SK-N-SH treated with all-trans-retinoic acid at 6 μM for 48 hours (cell line): ENCODE measurements at regions not wholly inside any gene's neighbourhood (a gene's known extent, or its start where the extent isn't known, plus 50 kb on each side); places are given as distances from the start of the nearest gene placed in this dataset.

Source experiments
- ATAC-seq: fragments of 200-7000 bp; cut with Tn5 transposase; 3 replicates; pipeline ENCODE4 v1.9.1; 2020; ENCODE audit warnings: mild to moderate bottlenecking, moderate library complexity
- ARNTL ChIP-seq: fragments of 450-650 bp; formaldehyde crosslinking; IDR thresholded peaks from 2 replicates; pipeline ENCODE4 v1.5.0; 2020; ENCODE audit warnings: low read depth, mild to moderate bottlenecking, moderate library complexity, borderline replicate concordance
- CSDC2 ChIP-seq: fragments of 250-450 bp; sonication (Bioruptor Pico); IDR thresholded peaks from 2 replicates; pipeline ENCODE4 v1.5.0; 2020; ENCODE audit warnings: mild to moderate bottlenecking, moderate library complexity
- CSRNP3 ChIP-seq: fragments of 250-450 bp; sonication (Bioruptor Pico); IDR thresholded peaks from 2 replicates; pipeline ENCODE4 v1.5.1; 2021; ENCODE audit warnings: mild to moderate bottlenecking, moderate library complexity
- ESRRG ChIP-seq: fragments of 250-450 bp; sonication (Bioruptor Pico); IDR thresholded peaks from 2 replicates; pipeline ENCODE4 v1.6.1; 2021; ENCODE audit warnings: mild to moderate bottlenecking
- GLIS3 ChIP-seq: fragments of 250-450 bp; sonication (Bioruptor Pico); IDR thresholded peaks from 2 replicates; pipeline ENCODE4 v1.5.0; 2020; ENCODE audit warnings: mild to moderate bottlenecking, moderate library complexity
- ISL1 ChIP-seq: fragments of 250-450 bp; sonication (Bioruptor Pico); IDR thresholded peaks from 2 replicates; pipeline ENCODE4 v2.1.2; 2022; ENCODE audit warnings: mild to moderate bottlenecking, moderate library complexity
- OSR1 ChIP-seq: fragments of 250-450 bp; sonication (Bioruptor Pico); IDR thresholded peaks from 2 replicates; pipeline ENCODE4 v1.8.0; 2022; ENCODE audit warnings: moderate library complexity, mild to moderate bottlenecking, inconsistent platforms
- RARB ChIP-seq: fragments of 250-450 bp; sonication (Bioruptor Pico); IDR thresholded peaks from 2 replicates; pipeline ENCODE4 v1.8.0; 2021; ENCODE audit warnings: mild to moderate bottlenecking, moderate library complexity
- SNAI2 ChIP-seq: fragments of 250-450 bp; sonication (Bioruptor Pico); IDR thresholded peaks from 2 replicates; pipeline ENCODE4 v1.5.0; 2020; ENCODE audit warnings: mild to moderate bottlenecking, moderate library complexity
- TCF4 ChIP-seq: fragments of 250-450 bp; sonication (Bioruptor Pico); IDR thresholded peaks from 2 replicates; pipeline ENCODE4 v1.8.0; 2021; ENCODE audit warnings: mild to moderate bottlenecking, moderate library complexity, borderline replicate concordance
- TOX ChIP-seq: fragments of 250-450 bp; sonication (Bioruptor Pico); IDR thresholded peaks from 2 replicates; pipeline ENCODE4 v1.8.0; 2021; ENCODE audit warnings: mild to moderate bottlenecking, moderate library complexity, borderline replicate concordance
- TSHZ2 ChIP-seq: fragments of 250-450 bp; sonication (Bioruptor Pico); IDR thresholded peaks from 2 replicates; pipeline ENCODE4 v1.5.0; 2020; ENCODE audit warnings: mild to moderate bottlenecking, moderate library complexity
- ZC3H10 ChIP-seq: fragments of 250-450 bp; sonication (Bioruptor Pico); IDR thresholded peaks from 2 replicates; pipeline ENCODE4 v1.5.1; 2021; ENCODE audit warnings: mild to moderate bottlenecking, moderate library complexity
- ZFP3 ChIP-seq: fragments of 250-450 bp; sonication (Bioruptor Pico); IDR thresholded peaks from 2 replicates; pipeline ENCODE4 v1.5.0; 2020; ENCODE audit warnings: mild to moderate bottlenecking, moderate library complexity
- ZFP30 ChIP-seq: fragments of 450-650 bp; formaldehyde crosslinking; IDR thresholded peaks from 2 replicates; pipeline ENCODE4 v1.5.0; 2022; ENCODE audit warnings: mild to moderate bottlenecking, moderate library complexity
- ZNF565 ChIP-seq: fragments of 450-650 bp; formaldehyde crosslinking; conservative IDR thresholded peaks from 2 replicates; pipeline ENCODE4 v1.5.0; 2020; ENCODE audit warnings: low read depth, mild to moderate bottlenecking, moderate library complexity
- ZNF8 ChIP-seq: fragments of 450-650 bp; formaldehyde crosslinking; IDR thresholded peaks from 2 replicates; pipeline ENCODE4 v1.5.0; 2020; ENCODE audit warnings: mild to moderate bottlenecking, moderate library complexity
- TF ChIP-seq, protein P1 (sequence below): fragments of 250-450 bp; sonication (Bioruptor Pico); IDR thresholded peaks from 2 replicates; pipeline ENCODE4 v1.8.0; 2021; ENCODE audit warnings: low read depth, mild to moderate bottlenecking, moderate library complexity, borderline replicate concordance
- TF ChIP-seq, protein P2 (sequence below): fragments of 250-450 bp; sonication (Bioruptor Pico); IDR thresholded peaks from 2 replicates; pipeline ENCODE4 v1.8.0; 2020; ENCODE audit warnings: mild to moderate bottlenecking, moderate library complexity, borderline replicate concordance

- TF ChIP-seq ZFP30 (CRISPR knock-in tag) (no peak), ESRRG (CRISPR knock-in tag) (no peak), SNAI2 (no peak), TSHZ2 (CRISPR knock-in tag) (no peak), ARNTL (CRISPR knock-in tag) (no peak), ZC3H10 (no peak), RARB (CRISPR knock-in tag) (no peak), ZNF565 (CRISPR knock-in tag) (no peak), ZFP3 (CRISPR knock-in tag) (no peak), TOX (no peak), CSDC2 (no peak), CSRNP3 (CRISPR knock-in tag) (no peak), GLIS3 (no peak), OSR1 (CRISPR knock-in tag) (no peak), ZNF8 (CRISPR knock-in tag) (no peak), ISL1 (no peak)
- TF ChIP-seq, protein P1, sequence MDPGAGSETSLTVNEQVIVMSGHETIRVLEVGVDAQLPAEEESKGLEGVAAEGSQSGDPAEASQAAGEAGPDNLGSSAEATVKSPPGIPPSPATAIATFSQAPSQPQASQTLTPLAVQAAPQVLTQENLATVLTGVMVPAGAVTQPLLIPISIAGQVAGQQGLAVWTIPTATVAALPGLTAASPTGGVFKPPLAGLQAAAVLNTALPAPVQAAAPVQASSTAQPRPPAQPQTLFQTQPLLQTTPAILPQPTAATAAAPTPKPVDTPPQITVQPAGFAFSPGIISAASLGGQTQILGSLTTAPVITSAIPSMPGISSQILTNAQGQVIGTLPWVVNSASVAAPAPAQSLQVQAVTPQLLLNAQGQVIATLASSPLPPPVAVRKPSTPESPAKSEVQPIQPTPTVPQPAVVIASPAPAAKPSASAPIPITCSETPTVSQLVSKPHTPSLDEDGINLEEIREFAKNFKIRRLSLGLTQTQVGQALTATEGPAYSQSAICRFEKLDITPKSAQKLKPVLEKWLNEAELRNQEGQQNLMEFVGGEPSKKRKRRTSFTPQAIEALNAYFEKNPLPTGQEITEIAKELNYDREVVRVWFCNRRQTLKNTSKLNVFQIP (CRISPR knock-in tag), result no peak
- TF ChIP-seq, protein P2, sequence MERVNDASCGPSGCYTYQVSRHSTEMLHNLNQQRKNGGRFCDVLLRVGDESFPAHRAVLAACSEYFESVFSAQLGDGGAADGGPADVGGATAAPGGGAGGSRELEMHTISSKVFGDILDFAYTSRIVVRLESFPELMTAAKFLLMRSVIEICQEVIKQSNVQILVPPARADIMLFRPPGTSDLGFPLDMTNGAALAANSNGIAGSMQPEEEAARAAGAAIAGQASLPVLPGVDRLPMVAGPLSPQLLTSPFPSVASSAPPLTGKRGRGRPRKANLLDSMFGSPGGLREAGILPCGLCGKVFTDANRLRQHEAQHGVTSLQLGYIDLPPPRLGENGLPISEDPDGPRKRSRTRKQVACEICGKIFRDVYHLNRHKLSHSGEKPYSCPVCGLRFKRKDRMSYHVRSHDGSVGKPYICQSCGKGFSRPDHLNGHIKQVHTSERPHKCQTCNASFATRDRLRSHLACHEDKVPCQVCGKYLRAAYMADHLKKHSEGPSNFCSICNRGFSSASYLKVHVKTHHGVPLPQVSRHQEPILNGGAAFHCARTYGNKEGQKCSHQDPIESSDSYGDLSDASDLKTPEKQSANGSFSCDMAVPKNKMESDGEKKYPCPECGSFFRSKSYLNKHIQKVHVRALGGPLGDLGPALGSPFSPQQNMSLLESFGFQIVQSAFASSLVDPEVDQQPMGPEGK (CRISPR knock-in tag), result no peak
- no peak for ATAC-seq
These were observed 50.6 kb upstream of the ZMYND8 start for GRCh38 chr20:47406849-47407682.

GRCh38 chr20:47411161-47411560 is 54.7 kb upstream of the ZMYND8 start:
- no peak for ATAC-seq
- TF ChIP-seq ZC3H10, result no peak
- TF ChIP-seq, protein P1 (CRISPR knock-in tag), result no peak
- TF ChIP-seq ISL1, result no peak
- TF ChIP-seq ARNTL (CRISPR knock-in tag), result no peak
- no peak for TF ChIP-seq RARB (CRISPR knock-in tag)
- no peak for TF ChIP-seq GLIS3

DNA sequence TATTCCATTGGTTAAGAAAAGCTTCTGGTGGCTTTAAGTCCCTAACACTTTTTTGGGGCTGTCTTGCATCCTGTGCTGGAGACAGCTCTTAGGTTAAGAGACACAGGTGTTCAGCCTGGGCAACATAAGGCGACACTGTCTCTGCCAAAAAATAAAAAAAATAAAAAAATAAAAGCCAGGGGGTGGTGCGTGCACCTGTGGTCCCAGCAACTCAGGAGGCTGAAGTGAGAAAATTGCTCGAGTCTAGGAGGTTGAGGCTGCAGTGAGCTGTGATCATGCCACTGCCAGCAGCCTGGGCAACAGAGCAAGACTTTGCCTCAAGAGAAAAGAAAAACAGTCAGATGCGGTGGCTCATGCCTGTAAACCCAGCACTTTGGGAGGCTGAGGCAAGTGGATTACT is 55.6 kb upstream of the ZMYND8 start:
- TF ChIP-seq ZNF565 (CRISPR knock-in tag), result no peak
- no peak for TF ChIP-seq TOX
- TF ChIP-seq OSR1 (CRISPR knock-in tag), result no peak
- TF ChIP-seq RARB (CRISPR knock-in tag), result no peak
- TF ChIP-seq TCF4, result no peak
- no peak for TF ChIP-seq TSHZ2 (CRISPR knock-in tag)
- no peak for TF ChIP-seq ISL1
- TF ChIP-seq ZC3H10, result no peak
- no peak for TF ChIP-seq GLIS3
- TF ChIP-seq CSDC2, result no peak
- no peak for TF ChIP-seq ARNTL (CRISPR knock-in tag)
- TF ChIP-seq CSRNP3 (CRISPR knock-in tag), result no peak
- TF ChIP-seq ZFP3 (CRISPR knock-in tag), result no peak
- no peak for TF ChIP-seq SNAI2
- TF ChIP-seq, protein P1 (CRISPR knock-in tag), result no peak
- no peak for ATAC-seq
